GM21515 (cell line): ENCODE measurements at regions not wholly inside any gene's neighbourhood (a gene's known extent, or its start where the extent isn't known, plus 50 kb on each side); places are given as distances from the start of the nearest gene placed in this dataset.
"Not testable (repeated sequence)": the region's sequence is repeated elsewhere in the genome, so short reads cannot be mapped to it uniquely, and the experiment has no call there.

Experiments
- ATAC-seq: cut with Tn5 transposase; IDR thresholded peaks from one replicate; pipeline ENCODE4 v1.9.1; 2021; ENCODE audit not compliant: unreplicated experiment

DNA sequence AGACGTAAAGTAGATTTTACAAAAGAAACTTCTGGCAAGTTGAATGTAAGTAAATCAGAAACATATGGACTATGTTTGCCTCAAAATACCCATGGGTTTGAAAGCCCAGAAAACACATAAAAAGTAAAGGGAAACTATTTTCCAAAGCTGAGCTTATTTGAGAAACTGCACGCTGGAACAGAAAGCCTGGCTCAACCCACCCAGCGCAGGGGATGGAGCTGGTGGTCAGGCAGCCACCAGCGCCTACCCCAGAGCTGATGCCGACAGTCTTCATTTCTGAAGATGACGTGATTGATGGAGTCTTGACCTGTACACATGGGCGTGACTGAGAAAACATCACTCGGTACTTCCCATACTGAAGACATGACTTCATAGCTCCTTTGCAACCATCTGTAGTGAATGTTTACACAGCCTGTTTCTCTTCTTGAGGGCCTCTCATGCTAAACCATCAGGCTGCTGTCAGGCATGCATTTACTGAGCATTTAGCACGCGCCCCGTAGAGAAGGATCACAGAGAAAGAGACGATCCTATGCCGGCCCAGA, 232.6 kb upstream of the AUTS2 start:
- ATAC-seq: no peak

DNA sequence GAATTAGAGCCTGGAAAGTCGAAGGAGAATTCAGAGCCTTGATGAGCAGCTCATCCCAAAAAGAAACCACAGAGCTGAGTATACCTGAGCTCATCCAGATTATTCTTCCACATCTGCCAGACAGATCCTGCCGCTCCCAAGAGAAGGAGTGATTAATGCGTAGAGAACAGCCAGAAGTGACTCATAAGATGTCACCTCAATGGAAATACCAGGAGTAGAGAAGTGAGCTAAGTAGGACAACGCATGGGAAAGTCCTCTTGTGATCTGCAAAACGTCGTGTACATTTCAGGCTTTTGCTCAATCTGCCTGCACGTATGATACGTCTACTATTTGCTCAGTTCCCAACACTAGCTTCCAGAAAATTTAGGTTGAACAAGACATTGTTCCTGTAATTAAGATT, 230.5 kb upstream of the AUTS2 start:
- ATAC-seq: no peak

DNA sequence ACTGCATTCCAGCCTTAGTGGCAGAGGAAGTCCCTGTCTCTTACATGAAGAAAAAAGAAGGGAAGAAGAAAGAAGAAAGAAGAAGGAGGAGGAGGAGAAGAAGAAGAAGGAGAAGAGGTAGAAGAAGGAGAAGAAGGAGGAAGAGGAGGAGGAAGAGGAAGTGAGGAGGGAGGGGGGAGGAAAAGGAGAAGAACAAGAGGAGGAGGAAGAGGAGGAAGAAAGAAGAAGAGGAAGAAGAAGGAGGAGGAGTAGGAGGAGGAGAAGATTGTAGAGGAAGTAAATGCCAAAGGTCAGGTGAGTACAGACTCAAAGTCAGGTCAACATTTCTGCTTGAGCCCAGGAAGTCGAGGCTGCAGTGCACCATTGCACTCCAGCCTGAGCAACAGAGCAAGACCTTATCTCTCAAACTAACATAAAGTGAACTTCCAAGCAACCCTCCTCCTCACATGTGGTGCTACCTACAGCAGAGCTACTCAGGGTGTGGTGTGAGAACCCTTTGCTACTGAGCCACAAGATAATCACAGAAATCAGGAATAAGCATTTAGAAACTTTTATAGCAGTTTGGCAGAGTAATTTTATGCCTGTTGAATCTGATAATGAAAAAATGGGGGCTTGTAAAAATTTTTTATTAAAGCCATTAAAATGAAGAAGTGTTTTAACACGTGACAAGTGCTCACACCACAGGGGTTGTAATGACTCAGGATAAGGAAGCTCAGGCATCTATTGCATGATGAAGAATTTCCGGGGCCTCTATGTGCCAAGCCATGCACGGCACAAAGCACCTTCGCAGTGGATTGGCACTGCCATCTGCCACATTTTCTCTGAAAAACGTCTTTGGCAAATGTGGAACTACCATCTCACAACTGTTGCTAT, 224.9 kb upstream of the AUTS2 start:
- no peak for ATAC-seq

DNA sequence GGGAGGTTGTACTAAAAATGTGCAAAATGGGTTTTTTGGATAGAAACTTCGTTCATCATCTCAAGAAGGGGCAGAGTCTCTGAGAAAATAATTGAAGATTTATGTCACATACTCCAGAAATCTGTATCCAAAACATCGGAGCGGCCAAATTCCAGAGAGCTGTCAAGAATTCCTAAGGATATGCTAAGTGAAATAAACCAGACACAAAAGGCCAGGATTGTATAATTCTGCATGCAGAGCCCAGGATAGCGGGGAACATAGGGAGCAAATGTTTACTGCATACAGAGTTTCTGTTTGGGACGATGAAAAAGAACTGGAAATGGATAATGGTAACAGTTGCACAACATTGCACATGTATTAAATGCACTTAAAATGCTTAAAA, 224.2 kb upstream of the AUTS2 start:
- no peak for ATAC-seq

DNA sequence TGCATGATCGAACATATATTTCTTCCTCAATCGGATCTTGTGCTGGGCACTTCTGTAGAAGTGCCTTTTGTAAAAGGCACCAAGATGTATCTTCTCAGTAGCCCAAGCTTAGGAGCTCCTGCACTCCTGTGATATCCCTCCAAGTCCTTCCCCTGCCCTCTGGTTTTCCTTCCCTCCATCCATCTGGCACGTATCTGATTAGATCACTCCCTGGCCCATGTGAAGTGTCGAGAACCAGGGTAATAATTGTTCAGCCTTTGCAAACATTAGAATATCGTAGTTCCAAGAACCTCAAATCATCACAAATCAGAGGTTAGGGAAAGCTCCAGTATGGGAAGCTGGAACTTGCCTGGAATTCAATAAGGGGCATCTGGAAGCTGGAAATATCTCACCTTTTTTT, 221.1 kb upstream of the AUTS2 start:
- no peak for ATAC-seq

DNA sequence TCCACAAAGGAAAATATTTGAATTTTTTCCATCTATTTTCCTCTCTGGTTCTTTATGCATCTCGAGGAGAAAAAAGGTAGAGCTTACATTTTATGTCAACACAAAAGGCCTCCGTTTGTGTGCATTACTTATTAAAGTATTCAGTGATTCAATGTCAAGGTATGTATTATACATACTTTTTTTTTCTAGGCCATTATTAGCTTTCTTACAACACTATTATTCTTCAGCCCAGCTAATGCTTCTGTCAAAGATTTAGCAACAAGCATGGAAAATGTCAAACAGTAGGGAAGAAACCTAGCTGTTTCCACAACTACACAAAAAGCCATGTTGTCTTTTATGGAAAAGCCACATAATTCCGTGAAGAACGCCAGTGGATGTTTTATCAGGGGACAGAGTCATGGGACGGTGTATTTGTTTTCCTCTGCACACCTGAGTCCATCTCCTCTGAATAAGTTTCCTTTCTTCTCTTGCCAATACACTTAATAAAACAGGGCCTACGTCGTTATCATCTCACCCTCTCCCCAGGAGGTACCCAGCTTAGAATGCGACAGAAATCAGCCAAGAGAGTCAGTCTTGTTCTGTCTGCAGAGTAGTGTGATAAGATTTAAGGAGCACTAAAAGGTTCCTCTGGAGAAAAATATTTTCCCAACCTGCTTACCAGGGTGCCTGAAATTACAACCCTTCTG, 209.7 kb upstream of the AUTS2 start:
- no peak for ATAC-seq

DNA sequence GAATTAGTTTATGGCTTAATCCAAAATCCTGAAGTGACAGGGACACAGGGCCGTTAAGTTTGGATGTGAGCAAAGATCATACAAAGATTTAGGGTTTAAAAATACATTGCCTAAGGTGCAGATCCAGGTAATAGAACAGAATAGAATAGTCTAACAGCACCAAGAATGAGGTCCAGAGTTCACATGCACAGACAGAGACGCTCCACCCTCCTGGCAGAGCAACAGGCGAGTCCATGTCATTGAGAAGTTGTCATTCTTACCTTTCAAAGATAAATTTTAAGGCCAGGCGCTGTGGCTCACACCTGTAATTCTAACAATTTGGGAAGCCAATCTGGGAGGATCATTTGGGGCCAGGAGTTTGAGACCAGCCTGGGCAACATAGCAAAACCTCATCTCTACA, 209.1 kb upstream of the AUTS2 start:
- no peak for ATAC-seq

DNA sequence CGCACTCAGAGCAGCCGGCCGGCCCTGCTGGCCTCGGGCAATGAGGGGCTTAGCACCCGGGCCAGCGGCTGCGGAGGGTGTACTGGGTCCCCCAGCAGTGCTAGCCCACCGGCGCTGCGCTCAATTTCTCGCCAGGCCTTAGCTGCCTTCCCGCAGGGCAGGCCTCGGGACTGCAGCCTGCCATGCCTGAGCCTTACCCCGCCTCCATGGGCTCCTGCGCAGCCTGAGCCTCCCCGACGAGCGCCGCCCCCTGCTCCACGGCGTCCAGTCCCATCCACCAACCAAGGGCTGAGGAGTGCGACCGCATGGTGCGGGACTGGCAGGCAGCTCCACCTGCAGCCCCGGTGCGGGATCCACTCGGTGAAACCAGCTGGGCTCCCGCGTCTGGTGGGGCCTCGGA, 204.4 kb upstream of the AUTS2 start:
- ATAC-seq: not testable (repeated sequence)

DNA sequence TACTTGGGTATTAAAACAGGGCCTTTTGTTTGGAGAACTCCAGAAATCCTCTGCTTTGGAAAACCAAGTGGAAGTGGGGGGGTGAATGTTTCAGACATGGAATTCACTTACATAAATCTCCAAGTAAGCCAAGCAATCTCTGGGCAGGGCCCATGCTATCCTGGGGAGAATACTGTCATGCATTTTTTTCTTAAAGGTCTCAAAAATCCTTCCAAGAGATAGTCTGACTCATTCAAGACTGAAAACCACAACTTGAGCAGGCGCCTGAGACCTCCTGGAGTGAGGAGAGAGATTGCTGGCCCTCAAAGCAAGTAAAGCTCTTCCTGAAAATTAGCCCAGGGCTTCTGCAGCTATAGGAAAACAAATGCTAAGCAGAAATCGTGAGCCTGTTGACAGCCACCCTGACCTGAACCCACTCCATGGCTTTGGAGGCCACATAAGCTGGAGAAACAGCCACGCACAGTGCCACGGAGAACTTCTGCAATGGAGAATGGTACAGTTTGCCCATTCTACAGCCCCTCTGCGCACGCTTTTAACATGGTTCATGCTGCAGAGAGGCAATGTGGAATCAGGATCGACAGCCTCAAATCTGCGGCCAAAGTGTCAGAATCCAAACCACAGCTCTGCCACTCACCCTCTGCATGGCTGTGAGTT, 203.1 kb upstream of the AUTS2 start:
- ATAC-seq: no peak

DNA sequence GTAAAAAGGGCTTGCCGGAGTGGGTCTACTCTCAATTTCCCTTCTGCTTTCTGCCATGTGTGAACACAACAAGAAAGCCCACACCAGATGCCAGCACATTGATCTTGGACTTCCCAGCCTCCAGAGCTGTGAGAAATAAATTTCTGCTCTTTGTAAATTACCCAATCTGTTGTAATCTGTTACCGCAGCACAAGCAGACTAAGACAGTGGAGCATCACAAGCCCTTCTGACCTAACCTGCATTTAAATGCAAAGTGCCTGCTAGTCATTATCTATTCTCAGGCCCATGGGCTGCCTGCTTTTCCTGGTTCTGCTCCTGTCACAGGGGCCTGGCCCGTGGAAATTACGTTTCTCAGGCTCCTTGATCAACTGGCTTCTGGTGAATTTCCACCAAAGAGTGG, 199.3 kb upstream of the AUTS2 start:
- no peak for ATAC-seq

DNA sequence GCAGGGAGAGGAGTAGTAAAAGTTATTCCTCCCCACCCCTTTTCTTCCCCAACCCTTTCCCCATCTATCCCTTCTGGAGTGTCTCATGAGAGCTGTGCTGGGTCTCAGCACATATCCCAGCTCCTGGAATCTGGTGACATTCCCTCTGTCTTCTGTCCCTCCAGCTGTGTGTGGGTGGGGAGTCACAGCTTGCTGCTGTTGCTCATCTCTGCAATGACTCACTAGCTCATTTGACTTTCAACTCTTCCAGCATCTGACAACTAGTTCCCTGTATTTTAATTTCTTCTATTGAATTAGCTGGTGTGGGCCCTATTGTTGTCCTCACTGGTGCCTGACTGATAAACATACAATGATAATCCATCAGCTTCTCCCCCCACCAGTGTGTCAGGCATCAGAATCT, 198.9 kb upstream of the AUTS2 start:
- ATAC-seq: no peak

DNA sequence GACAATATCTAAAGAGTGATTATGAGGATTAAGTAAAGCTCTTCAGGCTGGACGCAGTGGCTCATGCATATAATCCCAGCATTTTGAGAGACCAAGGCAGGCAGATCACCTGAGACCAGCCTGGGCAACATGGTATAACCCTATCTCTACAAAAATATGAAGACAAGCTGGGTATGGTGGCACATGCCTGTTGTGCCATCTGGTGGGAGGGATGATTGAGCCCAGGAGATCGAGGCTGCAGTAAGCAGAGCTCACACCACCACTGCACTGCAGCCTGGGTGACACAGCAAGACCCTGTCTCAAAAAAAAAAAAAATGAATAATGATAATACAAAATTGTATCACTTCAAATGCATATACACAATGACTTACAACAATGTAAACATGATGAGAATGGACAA, 195.6 kb upstream of the AUTS2 start:
- ATAC-seq: no peak

DNA sequence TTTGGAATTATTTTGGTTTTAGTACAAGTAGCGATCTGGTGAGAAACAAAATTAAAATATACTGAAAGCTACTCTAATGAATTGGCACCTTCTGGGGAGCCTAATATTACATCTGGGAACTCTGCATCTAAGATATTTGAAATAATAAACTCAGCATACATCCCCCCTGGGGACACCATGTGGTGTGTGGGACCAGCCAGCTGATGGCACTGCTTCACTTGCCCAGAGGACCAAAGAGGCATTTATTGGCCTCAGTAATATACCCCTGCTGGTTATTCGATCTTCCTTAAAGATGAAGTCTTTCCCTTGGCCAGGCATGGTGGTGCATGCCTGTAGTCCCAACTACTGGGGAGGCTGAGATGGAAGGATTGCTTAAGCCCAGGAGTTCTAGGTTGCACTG, 195.1 kb upstream of the AUTS2 start:
- ATAC-seq: no peak

DNA sequence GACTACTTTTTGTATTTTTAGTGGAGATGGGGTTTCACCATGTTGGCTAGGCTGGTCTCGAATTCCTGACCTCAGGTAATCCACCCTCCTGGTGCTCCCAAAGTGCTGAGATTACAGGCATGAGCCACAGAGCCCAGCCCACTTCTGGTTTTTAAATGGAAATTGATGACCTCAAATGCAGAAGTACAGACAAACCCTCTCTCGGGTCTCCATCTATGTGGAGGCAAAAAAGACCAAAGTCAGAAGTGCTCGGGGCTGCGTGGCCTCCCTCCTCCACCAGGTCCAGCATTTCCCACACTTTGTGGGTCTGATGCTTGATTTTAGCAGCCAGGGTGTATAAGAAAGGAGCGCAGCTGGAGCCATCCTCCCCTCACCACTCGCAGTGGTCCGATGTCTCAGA, 187.3 kb upstream of the AUTS2 start:
- no peak for ATAC-seq

DNA sequence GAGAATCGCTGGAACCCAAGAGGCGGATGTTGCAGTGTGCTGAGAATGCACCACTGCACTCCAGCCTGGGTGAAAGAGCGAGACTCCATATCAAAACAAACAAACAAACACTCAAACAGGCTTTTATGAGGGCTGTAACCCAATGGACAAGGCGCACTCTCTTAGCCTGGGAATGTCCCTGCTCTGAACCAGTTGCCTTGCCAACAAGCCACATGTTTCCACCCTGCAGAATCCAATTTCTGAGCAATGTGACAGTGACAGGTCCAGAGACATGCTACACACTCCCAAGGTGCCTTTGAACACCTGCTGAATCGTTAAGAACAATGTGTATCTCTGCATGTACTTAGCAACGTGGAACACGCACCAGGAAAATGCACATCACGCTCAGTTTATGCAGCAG, 186.8 kb upstream of the AUTS2 start:
- no peak for ATAC-seq

DNA sequence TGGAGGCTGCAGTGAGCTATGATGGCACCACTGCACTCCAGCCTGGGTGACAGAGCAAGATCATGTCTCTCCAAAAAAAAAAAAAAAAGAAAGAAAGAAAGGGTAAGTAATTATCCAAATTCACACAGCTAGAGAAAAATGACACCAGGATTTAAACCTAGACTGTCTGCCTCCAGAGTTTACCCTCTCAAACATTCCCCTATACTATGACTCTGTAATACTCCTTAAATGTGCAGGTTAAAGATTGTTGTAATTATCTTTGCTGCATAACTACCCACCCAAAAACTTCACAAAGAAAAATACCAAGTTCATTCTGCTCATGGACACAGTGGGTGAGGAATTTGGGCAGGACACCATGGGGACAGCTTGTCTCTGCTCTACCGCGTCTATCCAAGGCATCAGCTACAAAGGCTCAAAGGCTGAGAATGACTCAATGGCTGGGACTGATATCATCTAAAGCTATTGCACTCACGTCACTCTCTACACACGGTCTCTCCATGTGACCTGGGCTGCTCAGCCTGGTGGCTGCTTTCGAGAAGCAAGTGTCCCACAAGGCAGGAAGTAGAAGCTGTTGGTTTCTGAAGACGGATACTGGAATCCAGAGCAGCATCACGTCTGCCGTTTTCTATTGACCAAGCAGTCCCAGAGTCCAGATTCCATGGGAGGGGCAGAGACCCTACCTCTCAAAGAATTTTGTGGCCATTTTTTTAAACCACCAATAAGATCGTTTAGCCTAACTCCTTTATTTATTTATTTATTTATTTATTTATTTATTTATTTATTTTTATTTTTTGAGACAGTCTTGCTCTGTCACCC, 185.7 kb upstream of the AUTS2 start:
- no peak for ATAC-seq

DNA sequence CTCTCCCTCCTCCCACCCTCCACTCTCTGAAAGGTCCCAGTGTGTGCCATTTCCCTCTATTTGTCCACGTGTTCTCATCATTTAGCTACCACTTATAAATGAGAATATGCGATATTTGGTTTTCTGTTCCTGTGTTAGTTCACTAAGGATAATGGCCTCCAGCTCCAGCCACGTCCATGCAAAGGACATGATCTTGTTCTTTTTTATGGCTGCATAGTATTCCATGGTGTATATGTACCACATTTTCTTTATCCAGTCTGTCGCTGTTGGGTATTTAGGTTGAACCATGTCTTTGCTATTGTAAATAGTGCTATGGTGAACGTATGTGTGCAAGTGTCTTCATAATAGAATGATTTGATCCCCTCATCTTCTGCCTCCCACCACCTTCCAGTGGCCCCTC, 183.7 kb upstream of the AUTS2 start:
- ATAC-seq: no peak

DNA sequence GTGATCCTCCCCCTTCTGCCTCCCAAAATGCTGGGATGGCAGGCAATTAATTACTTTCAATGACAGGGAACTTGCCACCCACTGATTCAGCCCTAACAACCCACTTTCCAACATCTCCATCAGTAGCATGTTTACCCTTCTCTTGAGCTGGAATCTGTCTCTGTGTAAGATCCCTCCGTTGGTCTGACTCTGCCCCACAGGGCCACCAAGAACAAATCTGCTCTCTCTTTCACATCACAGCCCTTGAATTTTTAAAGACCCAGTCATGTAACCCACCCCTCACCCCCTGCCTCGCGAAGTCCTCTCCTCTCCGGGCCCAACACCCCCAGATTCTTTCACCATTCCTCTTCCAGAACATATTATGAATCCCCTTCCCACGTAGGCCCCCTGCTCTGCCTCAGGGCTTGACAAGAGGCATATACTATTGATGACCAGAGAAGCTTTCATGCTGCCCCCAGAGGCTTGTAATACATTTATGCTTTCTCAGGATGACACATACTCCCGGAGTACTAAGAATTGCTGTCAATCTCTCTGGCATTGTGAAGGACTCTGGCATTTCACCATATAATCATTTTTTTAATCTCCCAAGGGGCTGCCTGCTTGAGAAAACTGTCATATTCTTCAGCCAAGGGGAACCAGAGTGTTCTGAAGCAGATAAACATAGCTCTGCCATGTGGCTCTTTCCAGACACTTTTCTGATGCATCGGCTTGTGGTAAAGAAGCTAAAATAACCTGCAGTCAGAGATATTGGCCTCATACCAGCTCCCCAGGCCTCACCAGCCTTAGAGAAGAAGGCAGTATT, 179.2 kb upstream of the AUTS2 start:
- no peak for ATAC-seq

DNA sequence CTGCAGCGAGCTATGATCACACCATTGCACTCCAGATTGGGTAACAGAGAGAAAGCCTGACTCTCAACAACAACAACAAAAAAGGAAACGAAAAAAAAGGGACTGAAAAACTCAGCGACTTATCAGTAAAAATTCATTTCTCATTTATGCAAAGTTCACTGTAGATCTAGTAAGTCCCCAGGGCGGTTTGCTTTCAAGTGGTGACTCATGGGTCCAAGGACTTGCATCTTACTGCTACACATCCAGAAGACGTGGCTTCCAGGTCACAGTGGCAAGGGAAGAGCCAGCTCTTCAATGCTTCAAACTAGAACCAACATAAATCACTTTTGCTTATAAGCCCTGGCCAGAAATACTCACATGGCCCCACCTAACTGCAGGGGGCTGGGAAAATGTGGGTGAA, 178.3 kb upstream of the AUTS2 start:
- no peak for ATAC-seq

DNA sequence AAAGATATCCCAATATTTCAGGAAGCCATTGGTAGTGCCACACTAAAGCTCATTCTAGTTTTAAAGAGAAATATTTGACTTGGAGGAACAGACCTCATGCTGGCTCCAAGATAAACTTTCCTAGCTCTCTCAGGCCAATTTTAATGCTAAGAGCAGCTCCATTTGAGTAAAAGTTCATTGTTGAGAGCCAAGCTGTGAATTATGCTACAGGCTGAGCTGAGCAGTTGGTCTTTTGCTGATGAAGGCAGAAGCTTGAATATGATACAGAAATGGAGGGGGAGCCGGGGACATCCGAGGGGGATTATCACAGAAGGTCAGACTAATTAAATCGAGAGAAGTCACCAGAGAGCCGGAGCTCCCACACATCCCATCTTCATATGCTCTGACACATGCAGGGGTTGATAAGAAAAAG, 175.7 kb upstream of the AUTS2 start:
- no peak for ATAC-seq
